DND-41 (cell line): ENCODE measurements at regions not wholly inside any gene's neighbourhood (a gene's known extent, or its start where the extent isn't known, plus 50 kb on each side); places are given as distances from the start of the nearest gene placed in this dataset.

ENCODE experiments used
- CTCF ChIP-seq: IDR thresholded peaks from 2 replicates; pipeline ENCODE4 v1.5.1; 2012; ENCODE audit warnings: borderline replicate concordance, low read length, moderate library complexity, mild to moderate bottlenecking; ENCODE audit not compliant: poor library complexity, severe bottlenecking; ENCODE audit errors: extremely low read depth
- EZH2 ChIP-seq: IDR thresholded peaks from 3 replicates; pipeline ENCODE4 v1.6.1; 2012; ENCODE audit warnings: borderline replicate concordance, low read depth, mild to moderate bottlenecking, moderate library complexity, low read length, inconsistent platforms; ENCODE audit not compliant: severe bottlenecking

- TF ChIP-seq CTCF (no peak), EZH2 (no peak)
These were observed 67.8 kb upstream of the IGF1R start for GRCh38 chr15:98580572-98580971.
